Upper lobe of left lung (tissue), 6 donors: ENCODE measurements at regions not wholly inside any gene's neighbourhood (a gene's known extent, or its start where the extent isn't known, plus 50 kb on each side); places are given as distances from the start of the nearest gene placed in this dataset.

Experiments
- ATAC-seq, 2 donors: fragments of 200-7000 bp; cut with Tn5 transposase; one replicate each; pipeline ENCODE4 v1.9.1; 2022; ENCODE audit warnings: mild to moderate bottlenecking in 2 of 2, moderate library complexity in 2 of 2; ENCODE audit not compliant: low FRiP score in 2 of 2
- DNase-seq, 2 donors: peaks; one replicate each; pipeline ENCODE4 v3.0.0-alpha.2; 2019 to 2020
- H3K27ac ChIP-seq, 4 donors: fragments of 200-600 bp; sonication (generic); one replicate each; pipeline ENCODE4 v1.5.1; 2016 to 2019
- H3K27me3 ChIP-seq, 4 donors: fragments of 200-600 bp; sonication (generic); one replicate each; pipeline ENCODE4 v1.5.1; 2017 to 2019
- H3K36me3 ChIP-seq, 4 donors: fragments of 200-600 bp; sonication (generic); one replicate each; pipeline ENCODE4 v1.5.1; 2016 to 2019
- H3K4me1 ChIP-seq, 4 donors: fragments of 200-600 bp; sonication (generic); one replicate each; pipeline ENCODE4 v1.5.1; 2018 to 2019
- H3K4me3 ChIP-seq, 4 donors: fragments of 200-600 bp; sonication (generic); one replicate each; pipeline ENCODE4 v1.5.1; 2017 to 2019; ENCODE audit warnings: mild to moderate bottlenecking in 2 of 4, moderate library complexity in 1 of 4
- H3K9me3 ChIP-seq, 4 donors: fragments of 200-600 bp; sonication (generic); one replicate each; pipeline ENCODE4 v1.5.1; 2018 to 2019
- EP300 ChIP-seq, 4 donors: sonication (generic); formaldehyde crosslinking; IDR thresholded peaks; one replicate each; pipeline ENCODE4 v1.5.1; 2017; ENCODE audit warnings: antibody characterized with exemption in 4 of 4, control low read depth in 2 of 4
- POLR2A ChIP-seq, 4 donors: fragments of 450-650 bp; IDR thresholded peaks; one replicate each; pipeline ENCODE4 v1.5.1; 2016 to 2017; ENCODE audit warnings: antibody characterized with exemption in 4 of 4, mild to moderate bottlenecking in 2 of 4
- POLR2AphosphoS5 ChIP-seq, 2 donors: sonication (generic); formaldehyde crosslinking; IDR thresholded peaks; one replicate each; pipeline ENCODE4 v1.5.1; 2017; ENCODE audit warnings: antibody characterized with exemption in 2 of 2
- WGBS, 2 donors: methylation state at CpG; one replicate each; pipeline ENCODE4 v1.1.5; 2017 to 2018; 5-methylcytosine and 5-hydroxymethylcytosine counted together
- TF ChIP-seq, protein P1 (sequence below), 6 experiments: fragments of 450-650 bp in 4 of 6; fragments of 200-600 bp in 2 of 6; sonication (generic) in 2 of 6; IDR thresholded peaks; one replicate each; pipeline ENCODE4 v1.5.1; 2016 to 2019; ENCODE audit warnings: antibody characterized with exemption in 6 of 6
- donor health status: DM: no; HTN: no; CAD: no; lungs with moderate emphysema.
- donor health status: DM: no; HTN: yes; CAD: no; lungs with severe emphysema.

DNA sequence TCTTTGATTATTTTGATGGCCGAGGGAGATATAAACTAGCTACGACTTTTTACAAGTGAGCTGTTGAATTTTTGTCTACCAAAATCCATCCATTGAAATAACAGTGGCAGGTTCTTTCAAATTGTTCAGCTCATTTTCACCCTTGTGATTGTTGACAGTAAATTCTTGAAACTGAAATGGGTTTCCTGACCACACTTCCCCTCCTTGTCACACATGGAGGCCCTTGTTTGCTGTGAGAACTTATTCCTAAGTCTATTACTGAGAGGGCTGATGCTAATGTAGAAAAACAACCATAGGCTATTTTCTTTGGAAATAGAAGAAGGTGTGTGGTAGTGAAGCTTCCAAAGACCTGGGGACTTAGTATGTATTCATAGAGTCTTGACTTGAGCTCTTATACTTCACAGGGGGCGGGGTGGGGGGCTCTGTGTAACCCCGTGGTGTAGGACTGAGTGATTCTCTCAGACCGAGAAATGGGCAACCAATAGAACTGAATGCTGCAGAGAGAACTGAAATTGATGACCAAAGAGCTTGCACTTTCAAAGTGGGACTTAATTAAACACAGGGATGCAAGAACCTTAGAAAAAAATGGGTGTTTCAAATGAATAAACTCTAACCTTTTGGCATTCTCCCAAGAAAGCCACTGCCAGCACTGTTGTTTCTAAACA is 718.9 kb downstream of the CCSER2 start:
- H3K27me3 ChIP-seq, result no peaks in the 10 kb centered on the region
- no peak overlapping the region for H3K27ac ChIP-seq
- TF ChIP-seq, protein P1, sequence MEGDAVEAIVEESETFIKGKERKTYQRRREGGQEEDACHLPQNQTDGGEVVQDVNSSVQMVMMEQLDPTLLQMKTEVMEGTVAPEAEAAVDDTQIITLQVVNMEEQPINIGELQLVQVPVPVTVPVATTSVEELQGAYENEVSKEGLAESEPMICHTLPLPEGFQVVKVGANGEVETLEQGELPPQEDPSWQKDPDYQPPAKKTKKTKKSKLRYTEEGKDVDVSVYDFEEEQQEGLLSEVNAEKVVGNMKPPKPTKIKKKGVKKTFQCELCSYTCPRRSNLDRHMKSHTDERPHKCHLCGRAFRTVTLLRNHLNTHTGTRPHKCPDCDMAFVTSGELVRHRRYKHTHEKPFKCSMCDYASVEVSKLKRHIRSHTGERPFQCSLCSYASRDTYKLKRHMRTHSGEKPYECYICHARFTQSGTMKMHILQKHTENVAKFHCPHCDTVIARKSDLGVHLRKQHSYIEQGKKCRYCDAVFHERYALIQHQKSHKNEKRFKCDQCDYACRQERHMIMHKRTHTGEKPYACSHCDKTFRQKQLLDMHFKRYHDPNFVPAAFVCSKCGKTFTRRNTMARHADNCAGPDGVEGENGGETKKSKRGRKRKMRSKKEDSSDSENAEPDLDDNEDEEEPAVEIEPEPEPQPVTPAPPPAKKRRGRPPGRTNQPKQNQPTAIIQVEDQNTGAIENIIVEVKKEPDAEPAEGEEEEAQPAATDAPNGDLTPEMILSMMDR (IDR thresholded peaks at IDR 0.05), result no peak
- TF ChIP-seq POLR2A (IDR thresholded peaks at IDR 0.05) (no peak), POLR2AphosphoS5 (IDR thresholded peaks at IDR 0.05) (no peak), EP300 (IDR thresholded peaks at IDR 0.05) (no peak)
- no peaks in the 10 kb centered on the region for H3K4me1 ChIP-seq
- 65 to 67% methylated on average over 5 of the region's 5 CpGs for WGBS, 2 donors
- DNase-seq, result no peak
- no peaks in the 10 kb centered on the region for H3K36me3 ChIP-seq
- no peak overlapping the region for H3K4me3 ChIP-seq
- ATAC-seq, result no peak
- H3K9me3 ChIP-seq, result peaks cover 0 to 8% (median 0%) of the 10 kb centered on the region in 4 donors

DNA sequence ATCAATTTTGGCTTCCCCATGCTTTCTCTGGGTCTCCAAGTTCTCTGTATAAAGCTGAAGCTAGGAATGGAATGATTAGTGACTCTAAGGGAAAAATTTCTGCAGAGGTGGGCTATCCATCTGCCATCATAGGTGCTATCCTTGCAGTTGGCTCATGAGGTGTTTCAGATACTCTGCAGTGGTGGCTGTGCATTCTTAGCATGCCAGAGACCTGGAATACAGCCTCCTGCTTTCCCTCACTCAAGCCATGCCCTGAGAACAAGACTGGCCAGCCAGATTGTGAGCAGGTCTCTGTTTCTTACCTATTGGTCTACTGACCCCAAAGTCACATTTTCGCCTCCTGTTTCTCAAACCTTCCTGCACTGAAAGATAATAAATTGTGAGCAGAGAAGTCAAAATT is 719.6 kb downstream of the CCSER2 start:
- no peak for DNase-seq
- no peaks in the 10 kb centered on the region for H3K27me3 ChIP-seq
- no peak for ATAC-seq
- TF ChIP-seq EP300 (IDR thresholded peaks at IDR 0.05), result no peak
- H3K4me1 ChIP-seq, result no peaks in the 10 kb centered on the region
- no peak overlapping the region for H3K27ac ChIP-seq
- H3K9me3 ChIP-seq, result peaks cover 0 to 8% (median 0%) of the 10 kb centered on the region in 4 donors
- H3K4me3 ChIP-seq, result no peak overlapping the region
- H3K36me3 ChIP-seq, result no peaks in the 10 kb centered on the region
- WGBS, 2 donors, result 88 to 93% methylated on average over 1 of the region's 1 CpG

DNA sequence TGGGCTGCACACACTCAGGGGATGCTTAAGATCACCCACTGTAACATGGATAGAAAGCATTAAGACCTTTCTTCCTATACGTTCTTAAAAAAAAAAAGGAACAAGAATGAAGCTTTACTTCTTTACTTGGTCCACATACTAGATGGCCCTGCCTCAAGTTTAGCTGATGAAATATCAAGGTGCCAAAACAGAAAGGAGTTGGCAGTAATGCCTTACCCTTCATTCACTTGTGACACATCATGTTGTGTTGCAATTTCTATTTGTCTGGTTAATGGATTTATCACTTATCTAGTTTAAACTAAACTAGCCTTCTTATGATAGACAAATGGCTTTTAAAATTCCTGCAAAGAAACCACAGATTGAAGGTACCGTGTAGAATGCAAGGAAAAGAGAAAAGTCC is 720.3 kb downstream of the CCSER2 start:
- Histone ChIP-seq H3K9me3 (peaks cover 0 to 8% (median 0%) of the 10 kb centered on the region in 4 donors), H3K27ac (no peak overlapping the region), H3K4me1 (no peaks in the 10 kb centered on the region), H3K36me3 (no peaks in the 10 kb centered on the region), H3K27me3 (no peaks in the 10 kb centered on the region), H3K4me3 (no peak overlapping the region)
- no peak for TF ChIP-seq POLR2A (IDR thresholded peaks at IDR 0.05)
- no peak for TF ChIP-seq POLR2AphosphoS5 (IDR thresholded peaks at IDR 0.05)
- no peak for TF ChIP-seq EP300 (IDR thresholded peaks at IDR 0.05)
- TF ChIP-seq, protein P1 (IDR thresholded peaks at IDR 0.05), result no peak
- no peak for ATAC-seq
- WGBS, 2 donors, result 61 to 71% methylated on average over 2 of the region's 2 CpGs
- no peak for DNase-seq

DNA sequence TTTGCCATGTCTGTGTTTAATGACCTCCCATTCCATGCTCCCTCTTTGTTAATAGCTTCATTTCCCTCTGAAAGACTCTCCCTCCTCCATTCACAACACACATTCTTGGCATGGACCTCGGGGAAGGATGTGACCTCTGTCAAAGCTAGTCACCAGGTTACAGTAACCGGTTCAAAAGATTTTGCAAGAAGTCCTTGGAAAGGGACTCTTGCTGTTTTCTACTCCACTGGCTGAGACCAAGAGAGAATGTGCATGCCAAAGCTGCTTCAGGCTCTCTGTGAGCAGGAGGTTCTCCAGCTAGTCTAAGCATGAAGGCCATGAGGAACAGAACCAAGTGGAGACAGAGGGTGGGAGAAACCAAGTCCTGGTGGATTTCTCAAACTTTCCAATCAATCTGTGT is 732.6 kb downstream of the CCSER2 start:
- no peak for ATAC-seq

DNA sequence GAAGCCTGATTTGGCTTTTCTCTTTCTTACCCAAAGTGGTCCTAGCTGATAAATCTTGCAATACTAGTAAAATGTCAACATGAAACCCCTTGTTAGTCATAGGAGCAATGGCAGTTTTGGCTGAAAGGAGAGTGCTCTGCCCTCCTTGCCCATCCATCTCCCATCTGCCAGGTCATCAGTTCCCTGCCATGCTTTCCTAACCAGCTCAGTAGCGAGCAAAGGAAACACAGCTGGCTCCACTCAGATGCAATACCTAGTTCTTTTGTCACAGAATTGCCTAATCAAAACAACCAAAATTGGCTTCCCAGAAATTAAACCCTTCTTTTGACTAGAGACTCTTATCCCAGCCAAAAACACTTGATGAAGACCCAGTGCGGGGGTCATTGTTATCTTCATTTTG is 733.0 kb downstream of the CCSER2 start:
- no peak for DNase-seq
- Histone ChIP-seq H3K36me3 (no peaks in the 10 kb centered on the region), H3K4me1 (no peaks in the 10 kb centered on the region), H3K9me3 (no peaks in the 10 kb centered on the region), H3K4me3 (no peak overlapping the region), H3K27me3 (no peaks in the 10 kb centered on the region), H3K27ac (no peak overlapping the region)
- no peak for ATAC-seq
- TF ChIP-seq EP300 (IDR thresholded peaks at IDR 0.05) (no peak), POLR2A (IDR thresholded peaks at IDR 0.05) (no peak), POLR2AphosphoS5 (IDR thresholded peaks at IDR 0.05) (no peak)
- TF ChIP-seq, protein P1 (IDR thresholded peaks at IDR 0.05), result no peak
- WGBS, 2 donors, result 61 to 75% methylated on average over 2 of the region's 2 CpGs

More for the DNA sequence above, 732.6 kb downstream of the CCSER2 start:
- DNase-seq, result no peak
- Histone ChIP-seq H3K4me3 (no peak overlapping the region), H3K27ac (no peak overlapping the region), H3K36me3 (no peaks in the 10 kb centered on the region), H3K9me3 (peaks cover 0 to 3% (median under 1%) of the 10 kb centered on the region in 4 donors), H3K4me1 (no peaks in the 10 kb centered on the region), H3K27me3 (no peaks in the 10 kb centered on the region)
- 46 to 66% methylated on average over 2 of the region's 2 CpGs for WGBS, 2 donors
- TF ChIP-seq, protein P1 (IDR thresholded peaks at IDR 0.05), result no peak
- no peak for TF ChIP-seq POLR2AphosphoS5 (IDR thresholded peaks at IDR 0.05)
- TF ChIP-seq POLR2A (IDR thresholded peaks at IDR 0.05), result no peak
- no peak for TF ChIP-seq EP300 (IDR thresholded peaks at IDR 0.05)
